Panc1 (cell line): ENCODE measurements at regions not wholly inside any gene's neighbourhood (a gene's known extent, or its start where the extent isn't known, plus 50 kb on each side); places are given as distances from the start of the nearest gene placed in this dataset.
"Not testable (repeated sequence)": the region's sequence is repeated elsewhere in the genome, so short reads cannot be mapped to it uniquely, and the experiment has no call there.

ENCODE experiments used
- ATAC-seq: fragments of 200-7000 bp; cut with Tn5 transposase; 2 replicates; pipeline ENCODE4 v1.9.1; 2020; ENCODE audit warnings: mild to moderate bottlenecking, moderate library complexity
- BruUV-seq: library from RNA; stranded (reverse); fragments of 400-500 nt; replicated peaks from 2 replicates; lab custom pipeline; 2021; lab: Mats Ljungman, UMichigan
- CTCF ChIA-PET: fragments of 300-600 bp; sonication (Branson Sonifier 250); formaldehyde crosslinking; loops from one replicate; lab custom pipeline; 2022; ENCODE audit warnings: antibody characterized with exemption; lab: Charles Lee
- POLR2A ChIA-PET: fragments of 300-600 bp; sonication (Branson Sonifier 250); formaldehyde crosslinking; loops from one replicate; lab custom pipeline; 2022; ENCODE audit warnings: antibody characterized with exemption; lab: Charles Lee
- DNase-seq: peaks from one replicate; pipeline ENCODE4 v3.0.0-alpha.2; 2010; ENCODE audit warnings: low read depth, low spot score
- H3K27ac ChIP-seq: 2 replicates; pipeline ENCODE4 v1.5.1; 2011; ENCODE audit warnings: mild to moderate bottlenecking, low read length, inconsistent platforms
- H3K27me3 ChIP-seq: fragments of 200-500 bp; sonication (Bioruptor generic); 2 replicates; pipeline ENCODE4 v1.6.0; 2014; ENCODE audit warnings: low read length, inconsistent platforms; ENCODE audit not compliant: control insufficient read depth, insufficient read depth
- H3K36me3 ChIP-seq: fragments of 200-500 bp; sonication (Bioruptor generic); 2 replicates; pipeline ENCODE4 v1.5.1; 2014; ENCODE audit warnings: inconsistent platforms, mild to moderate bottlenecking, low read length, moderate library complexity; ENCODE audit not compliant: control insufficient read depth, insufficient read depth
- H3K4me1 ChIP-seq: 2 replicates; pipeline ENCODE4 v1.5.1; 2011; ENCODE audit warnings: inconsistent platforms, mild to moderate bottlenecking, low read length, moderate library complexity; ENCODE audit not compliant: control insufficient read depth, insufficient read depth
- H3K4me3 ChIP-seq, 2 experiments: 2 replicates each; pipeline ENCODE4 v1.5.1; 2011 to 2012; ENCODE audit warnings: low read depth in 2 of 2, low read length in 2 of 2, mild to moderate bottlenecking in 2 of 2, inconsistent platforms in 1 of 2, moderate library complexity in 1 of 2
- H3K9me3 ChIP-seq: fragments of 200-500 bp; sonication (Bioruptor generic); 2 replicates; pipeline ENCODE4 v1.5.1; 2014; ENCODE audit warnings: low read depth, mild to moderate bottlenecking, inconsistent platforms, low read length, moderate library complexity; ENCODE audit not compliant: control insufficient read depth, insufficient read depth
- in situ Hi-C: cut with HindIII; loops from 2 replicates; pipeline ENCODE4 v1.10.0; 2016; ENCODE audit warnings: low sequenced_read_pairs, low pct_unique_long_range_greater_than_20kb
- intact Hi-C: fragments of 100-400 bp; cut with micrococcal nuclease; formaldehyde crosslinking; loops from one replicate; pipeline ENCODE4 v1.10.0; 2022; ENCODE audit not compliant: unreplicated experiment

- H3K4me1 ChIP-seq, H3K9me3 ChIP-seq, ATAC-seq, H3K27ac ChIP-seq, H3K27me3 ChIP-seq, H3K4me3 ChIP-seq, DNase-seq, BruUV-seq, intact Hi-C loops, H3K36me3 ChIP-seq, in situ Hi-C loops, POLR2A ChIA-PET, CTCF ChIA-PET: not testable (repeated sequence)
These were observed 224.5 kb upstream of the CCL2 start for GRCh38 chr17:34030601-34031000.

- in situ Hi-C loops, POLR2A ChIA-PET: not testable (repeated sequence)
These were observed 222.8 kb upstream of the CCL2 start for GRCh38 chr17:34032305-34032704.

GRCh38 chr17:34038786-34039185 is 216.3 kb upstream of the CCL2 start:
- H3K4me1 ChIP-seq, H3K4me3 ChIP-seq, in situ Hi-C loops, H3K9me3 ChIP-seq, BruUV-seq, ATAC-seq, H3K27me3 ChIP-seq, H3K27ac ChIP-seq, DNase-seq, CTCF ChIA-PET, POLR2A ChIA-PET, H3K36me3 ChIP-seq, intact Hi-C loops: not testable (repeated sequence)

More at GRCh38 chr17:34032305-34032704, 222.8 kb upstream of the CCL2 start:
- CTCF ChIA-PET, intact Hi-C loops, H3K4me3 ChIP-seq, DNase-seq, BruUV-seq, H3K36me3 ChIP-seq, H3K9me3 ChIP-seq, ATAC-seq, H3K27ac ChIP-seq, H3K27me3 ChIP-seq, H3K4me1 ChIP-seq: not testable (repeated sequence)

- H3K27ac ChIP-seq, H3K27me3 ChIP-seq, H3K4me1 ChIP-seq, CTCF ChIA-PET, DNase-seq, BruUV-seq, ATAC-seq, H3K4me3 ChIP-seq, in situ Hi-C loops, POLR2A ChIA-PET, intact Hi-C loops, H3K36me3 ChIP-seq, H3K9me3 ChIP-seq: not testable (repeated sequence)
These were observed 215.9 kb upstream of the CCL2 start for GRCh38 chr17:34039213-34039612.

- intact Hi-C loops = loop anchor here (5.0 kb wide), 1 partner anchor 33 kb away; no protein-coding TSS in a partner anchor
- DNase-seq, H3K27ac ChIP-seq, BruUV-seq, in situ Hi-C loops, H3K27me3 ChIP-seq, CTCF ChIA-PET, H3K4me3 ChIP-seq, POLR2A ChIA-PET, H3K4me1 ChIP-seq, H3K9me3 ChIP-seq, H3K36me3 ChIP-seq: not testable (repeated sequence)
- peak; percentile 86 for ATAC-seq
These were observed 215.1 kb upstream of the CCL2 start for GRCh38 chr17:34039759-34040555.
